SK-N-SH (cell line): ENCODE measurements at regions not wholly inside any gene's neighbourhood (a gene's known extent, or its start where the extent isn't known, plus 50 kb on each side); places are given as distances from the start of the nearest gene placed in this dataset.

Source experiments
- CTCF ChIA-PET: fragments of 300-600, 350-600 bp; formaldehyde crosslinking; extraction: SDS; loops from one replicate; lab custom pipeline; 2021; lab: Yijun Ruan, JAX
- POLR2A ChIA-PET: fragments of 350-600 bp; sonication (Branson Sonifier 250); formaldehyde crosslinking; extraction: SDS; loops from one replicate; lab custom pipeline; 2020; ENCODE audit warnings: antibody characterized with exemption, inconsistent platforms; lab: Yijun Ruan, JAX
- DNase-seq: peaks from one replicate; pipeline ENCODE4 v3.0.0; 2012
- H2AFZ ChIP-seq: fragments of 200-600 bp; sonication (generic); 2 replicates; pipeline ENCODE4 v1.8.1; 2016; ENCODE audit warnings: antibody characterized with exemption, mild to moderate bottlenecking, low read depth
- H3F3A ChIP-seq: fragments of 200-600 bp; sonication (generic); replicated peaks from 2 replicates; pipeline ENCODE3; 2016; ENCODE audit warnings: antibody characterized with exemption, mild to moderate bottlenecking; ENCODE audit not compliant: insufficient read depth
- H3K27ac ChIP-seq, 2 experiments: fragments of 200-500 bp in 1 of 2; fragments of 200-600 bp in 1 of 2; sonication (Bioruptor generic) in 1 of 2; sonication (generic), shearing (Covaris generic) in 1 of 2; 2 replicates each; pipeline versions ENCODE4 v1.5.1 to v1.6.1; 2014 to 2016; ENCODE audit warnings: low read depth in 2 of 2, inconsistent platforms in 1 of 2, low read length in 1 of 2, mild to moderate bottlenecking in 1 of 2, mixed read lengths in 1 of 2
- H3K27me3 ChIP-seq: fragments of 200-600 bp; sonication (generic), shearing (Covaris generic); 2 replicates; pipeline ENCODE4 v1.6.1; 2016; ENCODE audit warnings: mixed run types; ENCODE audit not compliant: insufficient read depth
- H3K36me3 ChIP-seq, 2 experiments: fragments of 200-500 bp in 1 of 2; fragments of 200-600 bp in 1 of 2; sonication (Bioruptor generic) in 1 of 2; sonication (generic) in 1 of 2; replicated peaks in 1 of 2; 2 replicates each; pipeline versions ENCODE3 to v1.5.1; 2014 to 2016; ENCODE audit warnings: low read length in 1 of 2, mild to moderate bottlenecking in 1 of 2; ENCODE audit not compliant: insufficient read depth in 2 of 2, control insufficient read depth in 1 of 2
- H3K4me1 ChIP-seq, 2 experiments: fragments of 200-500 bp in 1 of 2; fragments of 200-600 bp in 1 of 2; sonication (Bioruptor generic) in 1 of 2; sonication (generic), shearing (Covaris generic) in 1 of 2; 2 replicates each; pipeline versions ENCODE4 v1.5.1 to v1.6.1; 2014 to 2016; ENCODE audit warnings: low read depth in 1 of 2, low read length in 1 of 2, mixed run types in 1 of 2; ENCODE audit not compliant: insufficient read depth in 2 of 2, control insufficient read depth in 1 of 2
- H3K4me2 ChIP-seq: fragments of 200-600 bp; sonication (generic), shearing (Covaris generic); 2 replicates; pipeline ENCODE4 v1.6.1; 2017; ENCODE audit warnings: mixed run types
- H3K4me3 ChIP-seq, 2 experiments: fragments of 200-500 bp in 1 of 2; fragments of 200-600 bp in 1 of 2; sonication (Bioruptor generic) in 1 of 2; sonication (generic), shearing (Covaris generic) in 1 of 2; 2 replicates each; pipeline versions ENCODE4 v1.5.1 to v1.8.1; 2014 to 2016; ENCODE audit warnings: low read depth in 2 of 2, inconsistent platforms in 1 of 2, low read length in 1 of 2, mild to moderate bottlenecking in 1 of 2, mixed read lengths in 1 of 2, moderate library complexity in 1 of 2
- H3K79me2 ChIP-seq: fragments of 200-600 bp; sonication (generic); 2 replicates; pipeline ENCODE4 v1.8.1; 2017; ENCODE audit warnings: mild to moderate bottlenecking; ENCODE audit not compliant: insufficient read depth
- H3K9ac ChIP-seq: fragments of 200-600 bp; sonication (generic); 2 replicates; pipeline ENCODE4 v1.6.1; 2017; ENCODE audit warnings: mixed run types
- H3K9me2 ChIP-seq: fragments of 200-600 bp; sonication (generic); 2 replicates; pipeline ENCODE4 v1.6.1; 2017; ENCODE audit warnings: mixed run types
- H3K9me3 ChIP-seq: fragments of 200-600 bp; sonication (generic); 2 replicates; pipeline ENCODE4 v1.6.1; 2017; ENCODE audit warnings: mixed run types, mild to moderate bottlenecking, moderate library complexity
- H4K20me1 ChIP-seq: fragments of 200-600 bp; sonication (generic); 2 replicates; pipeline ENCODE4 v1.6.1; 2017; ENCODE audit warnings: mild to moderate bottlenecking, mixed run types; ENCODE audit not compliant: insufficient read depth
- EP300 ChIP-seq, 2 experiments: IDR thresholded peaks; 2 replicates each; pipeline versions ENCODE4 v1.4.0 to v1.6.1; 2012; ENCODE audit warnings: borderline replicate concordance in 1 of 2, low read depth in 1 of 2, low read length in 1 of 2
- FOXJ3 ChIP-seq: sonication (generic); formaldehyde crosslinking; IDR thresholded peaks from 2 replicates; pipeline ENCODE4 v1.5.1; 2020; ENCODE audit warnings: mild to moderate bottlenecking, missing genetic modification reagents
- JUND ChIP-seq: IDR thresholded peaks from 2 replicates; pipeline ENCODE4 v1.4.0; 2012
- MXI1 ChIP-seq: IDR thresholded peaks from 2 replicates; pipeline ENCODE4 v1.6.1; 2012; ENCODE audit warnings: mild to moderate bottlenecking, low read depth, low read length, improper control_type of control experiment
- NRF1 ChIP-seq: IDR thresholded peaks from 2 replicates; pipeline ENCODE4 v1.6.1; 2012; ENCODE audit warnings: low read depth, mild to moderate bottlenecking, low read length
- RAD21 ChIP-seq: IDR thresholded peaks from 2 replicates; pipeline ENCODE4 v1.6.1; 2012; ENCODE audit warnings: mild to moderate bottlenecking, low read length
- REST ChIP-seq: IDR thresholded peaks from 2 replicates; pipeline ENCODE4 v1.6.1; 2012; ENCODE audit warnings: mild to moderate bottlenecking, low read depth, low read length, moderate library complexity
- RFX5 ChIP-seq: IDR thresholded peaks from 2 replicates; pipeline ENCODE4 v1.6.1; 2012; ENCODE audit warnings: mild to moderate bottlenecking, improper control_type of control experiment, low read length
- SIN3A ChIP-seq: IDR thresholded peaks from 2 replicates; pipeline ENCODE4 v1.6.1; 2012; ENCODE audit warnings: low read depth, mild to moderate bottlenecking, low read length, moderate library complexity, borderline replicate concordance
- SMC3 ChIP-seq: IDR thresholded peaks from 2 replicates; pipeline ENCODE4 v1.6.1; 2012; ENCODE audit warnings: low read depth, low read length, improper control_type of control experiment
- TCF12 ChIP-seq: IDR thresholded peaks from 2 replicates; pipeline ENCODE4 v1.4.0; 2012
- TEAD4 ChIP-seq: IDR thresholded peaks from 2 replicates; pipeline ENCODE4 v1.4.0; 2012; ENCODE audit warnings: mild to moderate bottlenecking, borderline replicate concordance; ENCODE audit not compliant: insufficient read depth
- WGBS: methylation state at CpG from one replicate; pipeline ENCODE4 v1.1.6; 2017; ENCODE audit warnings: low lambda C conversion rate; 5-methylcytosine and 5-hydroxymethylcytosine counted together
- TF ChIP-seq, protein P1 (sequence below): fragments of 150-350 bp; IDR thresholded peaks from 2 replicates; pipeline ENCODE4 v1.6.1; 2016; ENCODE audit warnings: mild to moderate bottlenecking, low read depth, low read length

DNA sequence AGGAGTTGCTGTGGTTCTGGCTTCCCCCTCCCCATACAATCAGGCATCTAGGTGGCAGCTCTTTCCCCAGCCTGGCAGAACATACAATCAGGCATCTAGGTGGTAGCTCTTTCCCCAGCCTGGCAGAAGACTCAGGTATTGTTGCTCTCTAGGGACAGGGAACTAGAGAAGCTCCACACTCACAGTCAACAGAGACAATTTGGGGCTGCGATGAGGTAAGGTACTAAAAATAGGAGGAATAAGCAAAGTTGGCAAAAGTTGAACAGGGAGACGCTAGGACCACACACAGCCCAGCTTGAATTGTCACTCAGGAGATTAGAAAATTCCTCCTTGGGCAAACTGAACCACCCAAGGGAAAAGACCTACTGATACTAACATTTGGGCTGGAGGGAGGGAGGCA is 315.5 kb upstream of the CDH5 start:
- POLR2A ChIA-PET = no interaction called here

DNA sequence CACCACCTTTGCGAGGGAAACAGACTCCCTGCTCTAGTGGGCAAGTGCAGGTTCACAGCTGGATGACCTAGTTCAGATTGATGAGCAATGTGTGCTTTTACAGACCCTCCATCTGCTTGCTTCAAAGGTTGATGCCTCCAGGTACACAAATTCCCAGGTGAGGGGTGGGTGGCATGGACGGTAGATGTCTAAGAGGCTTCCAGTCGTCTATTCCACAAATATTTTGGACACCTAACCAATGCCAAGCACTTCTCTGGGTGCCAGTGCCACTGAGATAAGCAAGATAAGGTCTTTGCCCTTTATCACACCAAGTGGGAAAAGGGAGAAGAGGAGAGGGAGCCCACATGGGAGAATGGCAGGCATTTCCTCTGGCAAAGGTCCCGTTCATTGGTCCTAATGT is 316.6 kb upstream of the CDH5 start:
- no peak for TF ChIP-seq SIN3A
- TF ChIP-seq REST = no peak
- TF ChIP-seq EP300 (IDR thresholded peaks at IDR 0.05; ENCODE audit: borderline replicate concordance in 1 of 2, low read depth in 1 of 2, low read length in 1 of 2) = no peak
- no peak for TF ChIP-seq TEAD4
- Histone ChIP-seq H3K4me2 (no peak overlapping the region), H3K9me2 (no peaks in the 10 kb centered on the region), H2AFZ (no peak overlapping the region), H3K27ac (no peak overlapping the region), H3K9ac (no peak overlapping the region), H3K9me3 (no peaks in the 10 kb centered on the region), H3K79me2 (no peaks in the 10 kb centered on the region), H3K27me3 (no peaks in the 10 kb centered on the region), H4K20me1 (no peaks in the 10 kb centered on the region), H3K4me3 (no peak overlapping the region), H3K4me1 (no peaks in the 10 kb centered on the region), H3K36me3 (no peaks in the 10 kb centered on the region), H3F3A (no peaks in the 10 kb centered on the region)
- DNase-seq = no peak
- whole genome bisulfite sequencing = 40% methylated on average over 4 of the region's 4 CpGs
- ChIA-PET CTCF (interaction anchor here (1.6 kb wide), 1 partner anchor 8 kb away, joined by 4 read pairs; no protein-coding TSS in a partner anchor), POLR2A (no interaction called here)

More for the DNA sequence above, 315.5 kb upstream of the CDH5 start:
- H3K27me3 ChIP-seq = no peaks in the 10 kb centered on the region
- H3K4me1 ChIP-seq = no peaks in the 10 kb centered on the region
- DNase-seq = no peak
- no peaks in the 10 kb centered on the region for H3K36me3 ChIP-seq
- H3K27ac ChIP-seq = no peak overlapping the region
- TF ChIP-seq TCF12 (no peak), RFX5 (no peak), MXI1 (no peak), SMC3 (no peak), JUND (no peak), TEAD4 (no peak), REST (no peak), RAD21 (no peak), NRF1 (no peak), FOXJ3 (no peak)
- TF ChIP-seq, protein P1, sequence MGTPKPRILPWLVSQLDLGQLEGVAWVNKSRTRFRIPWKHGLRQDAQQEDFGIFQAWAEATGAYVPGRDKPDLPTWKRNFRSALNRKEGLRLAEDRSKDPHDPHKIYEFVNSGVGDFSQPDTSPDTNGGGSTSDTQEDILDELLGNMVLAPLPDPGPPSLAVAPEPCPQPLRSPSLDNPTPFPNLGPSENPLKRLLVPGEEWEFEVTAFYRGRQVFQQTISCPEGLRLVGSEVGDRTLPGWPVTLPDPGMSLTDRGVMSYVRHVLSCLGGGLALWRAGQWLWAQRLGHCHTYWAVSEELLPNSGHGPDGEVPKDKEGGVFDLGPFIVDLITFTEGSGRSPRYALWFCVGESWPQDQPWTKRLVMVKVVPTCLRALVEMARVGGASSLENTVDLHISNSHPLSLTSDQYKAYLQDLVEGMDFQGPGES = no peak
- H3K4me3 ChIP-seq = no peak overlapping the region
- WGBS = 40% methylated on average over 2 of the region's 2 CpGs
- H3K9me2 ChIP-seq = no peaks in the 10 kb centered on the region
- no peak overlapping the region for H2AFZ ChIP-seq
- no peaks in the 10 kb centered on the region for H3F3A ChIP-seq
- H3K79me2 ChIP-seq = no peaks in the 10 kb centered on the region
- CTCF ChIA-PET = no interaction called here
- no peaks in the 10 kb centered on the region for H3K9me3 ChIP-seq
- H4K20me1 ChIP-seq = no peaks in the 10 kb centered on the region
- no peak overlapping the region for H3K4me2 ChIP-seq
- no peak overlapping the region for H3K9ac ChIP-seq
